GM12872 (cell line): ENCODE measurements at regions not wholly inside any gene's neighbourhood (a gene's known extent, or its start where the extent isn't known, plus 50 kb on each side); places are given as distances from the start of the nearest gene placed in this dataset.

Experiments
- TF ChIP-seq, protein P1 (sequence below): IDR thresholded peaks from 3 replicates; pipeline ENCODE4 v1.5.1; 2011; ENCODE audit warnings: low read depth, mild to moderate bottlenecking, low read length, moderate library complexity; ENCODE audit not compliant: insufficient read depth

DNA sequence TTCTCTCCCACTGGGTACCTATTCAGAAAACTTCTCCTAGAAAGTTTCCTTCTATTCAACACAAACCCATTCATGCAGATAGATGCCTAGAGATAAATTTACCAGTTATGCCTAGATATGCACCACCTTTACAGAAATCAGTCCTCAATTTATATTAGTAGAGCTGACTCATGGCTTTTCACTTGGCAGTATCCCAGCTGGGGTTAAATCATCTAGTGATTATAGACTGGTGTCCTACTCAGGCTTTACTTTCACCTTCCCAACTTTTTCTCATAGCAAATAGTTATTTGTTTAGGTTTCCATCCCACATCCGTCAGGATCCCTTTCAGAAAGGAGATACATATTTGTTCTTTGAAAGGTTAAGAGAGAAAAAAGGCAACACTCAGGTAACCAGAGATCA, 124.5 kb downstream of the AQP4 start:
- TF ChIP-seq, protein P1, sequence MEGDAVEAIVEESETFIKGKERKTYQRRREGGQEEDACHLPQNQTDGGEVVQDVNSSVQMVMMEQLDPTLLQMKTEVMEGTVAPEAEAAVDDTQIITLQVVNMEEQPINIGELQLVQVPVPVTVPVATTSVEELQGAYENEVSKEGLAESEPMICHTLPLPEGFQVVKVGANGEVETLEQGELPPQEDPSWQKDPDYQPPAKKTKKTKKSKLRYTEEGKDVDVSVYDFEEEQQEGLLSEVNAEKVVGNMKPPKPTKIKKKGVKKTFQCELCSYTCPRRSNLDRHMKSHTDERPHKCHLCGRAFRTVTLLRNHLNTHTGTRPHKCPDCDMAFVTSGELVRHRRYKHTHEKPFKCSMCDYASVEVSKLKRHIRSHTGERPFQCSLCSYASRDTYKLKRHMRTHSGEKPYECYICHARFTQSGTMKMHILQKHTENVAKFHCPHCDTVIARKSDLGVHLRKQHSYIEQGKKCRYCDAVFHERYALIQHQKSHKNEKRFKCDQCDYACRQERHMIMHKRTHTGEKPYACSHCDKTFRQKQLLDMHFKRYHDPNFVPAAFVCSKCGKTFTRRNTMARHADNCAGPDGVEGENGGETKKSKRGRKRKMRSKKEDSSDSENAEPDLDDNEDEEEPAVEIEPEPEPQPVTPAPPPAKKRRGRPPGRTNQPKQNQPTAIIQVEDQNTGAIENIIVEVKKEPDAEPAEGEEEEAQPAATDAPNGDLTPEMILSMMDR: no peak

DNA sequence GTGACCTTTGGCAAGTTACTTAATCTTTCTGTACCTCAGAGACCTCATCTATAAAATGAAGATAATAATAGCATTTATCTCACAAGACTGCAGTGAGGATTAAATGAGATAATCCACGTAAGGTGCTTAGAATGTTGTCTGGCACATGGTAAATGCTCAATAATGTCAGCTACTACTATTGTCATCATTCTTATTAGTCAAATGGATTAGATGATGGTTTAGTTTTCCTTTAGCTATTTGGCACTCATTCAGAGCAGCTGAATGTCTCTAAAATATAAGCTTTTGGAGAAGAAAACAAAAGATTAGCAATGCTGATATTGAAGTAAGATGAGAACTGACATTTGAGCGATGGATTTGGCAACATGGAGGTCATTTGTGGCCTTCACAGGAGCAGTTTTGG, 125.1 kb downstream of the AQP4 start:
- TF ChIP-seq, protein P1: no peak

DNA sequence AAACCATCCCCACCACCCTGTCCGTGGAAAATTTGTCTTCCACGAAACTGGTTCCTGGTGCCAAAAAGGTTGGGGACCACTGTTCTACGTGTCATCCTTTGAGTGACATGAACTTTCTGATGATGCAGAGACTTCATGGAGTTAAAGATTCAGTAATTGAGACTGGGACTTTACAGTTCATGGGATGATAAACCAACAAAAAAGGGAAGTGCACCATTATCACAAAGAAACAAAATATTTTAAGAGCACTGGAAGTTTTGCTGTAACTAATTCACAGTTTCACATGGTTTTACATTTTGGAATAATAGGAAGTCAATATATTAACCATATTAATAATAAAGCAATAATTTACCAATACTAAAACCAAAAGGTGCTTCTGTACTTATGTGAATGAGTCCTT, 126.8 kb downstream of the AQP4 start:
- TF ChIP-seq, protein P1: no peak

GRCh38 chr18:26736301-26736700, 129.2 kb downstream of the AQP4 start:
- TF ChIP-seq, protein P1: no peak

- TF ChIP-seq, protein P1: no peak
Observed at GRCh38 chr18:26734760-26735159, 130.7 kb downstream of the AQP4 start.

- TF ChIP-seq, protein P1: no peak
Observed at GRCh38 chr18:26729449-26729848, 136.1 kb downstream of the AQP4 start.

- TF ChIP-seq, protein P1: no peak
Observed at GRCh38 chr18:26729008-26729407, 136.5 kb downstream of the AQP4 start.

DNA sequence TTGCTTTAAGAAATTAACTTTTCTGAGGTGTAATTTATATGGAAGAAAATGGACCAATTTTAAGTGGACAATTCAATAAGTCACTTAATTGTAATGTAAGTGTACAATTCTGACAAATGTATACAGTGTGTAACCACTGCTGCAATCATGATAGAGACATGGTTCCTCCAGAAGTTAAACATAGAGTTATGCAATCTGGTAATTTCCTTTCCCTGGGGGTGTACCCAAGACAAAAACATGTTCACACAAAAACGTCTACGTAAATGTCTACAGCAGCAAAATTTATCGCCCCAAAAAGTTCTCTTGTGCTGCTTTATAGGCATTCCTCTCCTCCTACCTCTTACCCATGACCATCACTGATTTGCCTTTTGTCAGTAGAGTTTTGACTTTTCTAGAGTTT, 141.5 kb downstream of the AQP4 start:
- TF ChIP-seq, protein P1: no peak
